ENCODE measurements at regions not wholly inside any gene's neighbourhood (a gene's known extent, or its start where the extent isn't known, plus 50 kb on each side); places are given as distances from the start of the nearest gene placed in this dataset.

- ATAC-seq (no peak), DNase-seq (ENCODE audit: low spot score) (no peak)
- H3K79me2 ChIP-seq (replicated peaks; ENCODE audit: insufficient read depth) = no peaks in the 10 kb centered on the region
- no peaks in the 10 kb centered on the region for H4K20me1 ChIP-seq (replicated peaks; ENCODE audit: insufficient read depth)
- no peak overlapping the region for H3K27ac ChIP-seq (ENCODE audit: low read depth)
- TF ChIP-seq EZH2phosphoT487 (IDR thresholded peaks at IDR 0.05; ENCODE audit: unreplicated experiment) (no peak), ZNF462 (CRISPR knock-in tag; IDR thresholded peaks at IDR 0.05) (no peak), STAT1 (IDR thresholded peaks at IDR 0.05; ENCODE audit: unreplicated experiment) (no peak), ZNF114 (CRISPR knock-in tag; IDR thresholded peaks at IDR 0.05) (no peak), CREB1 (CRISPR knock-in tag; IDR thresholded peaks at IDR 0.05; ENCODE audit: low read depth) (no peak), ETS1 (IDR thresholded peaks at IDR 0.05) (no peak), ZNF331 (CRISPR knock-in tag; IDR thresholded peaks at IDR 0.05; ENCODE audit: low read depth) (no peak), EZH2 (IDR thresholded peaks at IDR 0.05; ENCODE audit: low read depth, unreplicated experiment) (no peak), POLR2AphosphoS5 (IDR thresholded peaks at IDR 0.05; ENCODE audit: low read depth) (no peak), NANOG (IDR thresholded peaks at IDR 0.05; ENCODE audit: borderline replicate concordance) (no peak), JUNB (IDR thresholded peaks at IDR 0.05; ENCODE audit: unreplicated experiment) (no peak)
- TF ChIP-seq, protein P1, sequence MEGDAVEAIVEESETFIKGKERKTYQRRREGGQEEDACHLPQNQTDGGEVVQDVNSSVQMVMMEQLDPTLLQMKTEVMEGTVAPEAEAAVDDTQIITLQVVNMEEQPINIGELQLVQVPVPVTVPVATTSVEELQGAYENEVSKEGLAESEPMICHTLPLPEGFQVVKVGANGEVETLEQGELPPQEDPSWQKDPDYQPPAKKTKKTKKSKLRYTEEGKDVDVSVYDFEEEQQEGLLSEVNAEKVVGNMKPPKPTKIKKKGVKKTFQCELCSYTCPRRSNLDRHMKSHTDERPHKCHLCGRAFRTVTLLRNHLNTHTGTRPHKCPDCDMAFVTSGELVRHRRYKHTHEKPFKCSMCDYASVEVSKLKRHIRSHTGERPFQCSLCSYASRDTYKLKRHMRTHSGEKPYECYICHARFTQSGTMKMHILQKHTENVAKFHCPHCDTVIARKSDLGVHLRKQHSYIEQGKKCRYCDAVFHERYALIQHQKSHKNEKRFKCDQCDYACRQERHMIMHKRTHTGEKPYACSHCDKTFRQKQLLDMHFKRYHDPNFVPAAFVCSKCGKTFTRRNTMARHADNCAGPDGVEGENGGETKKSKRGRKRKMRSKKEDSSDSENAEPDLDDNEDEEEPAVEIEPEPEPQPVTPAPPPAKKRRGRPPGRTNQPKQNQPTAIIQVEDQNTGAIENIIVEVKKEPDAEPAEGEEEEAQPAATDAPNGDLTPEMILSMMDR (conservative IDR thresholded peaks at IDR 0.05; ENCODE audit: low read depth in 2 of 2) = no peak
- TF ChIP-seq, protein P2, sequence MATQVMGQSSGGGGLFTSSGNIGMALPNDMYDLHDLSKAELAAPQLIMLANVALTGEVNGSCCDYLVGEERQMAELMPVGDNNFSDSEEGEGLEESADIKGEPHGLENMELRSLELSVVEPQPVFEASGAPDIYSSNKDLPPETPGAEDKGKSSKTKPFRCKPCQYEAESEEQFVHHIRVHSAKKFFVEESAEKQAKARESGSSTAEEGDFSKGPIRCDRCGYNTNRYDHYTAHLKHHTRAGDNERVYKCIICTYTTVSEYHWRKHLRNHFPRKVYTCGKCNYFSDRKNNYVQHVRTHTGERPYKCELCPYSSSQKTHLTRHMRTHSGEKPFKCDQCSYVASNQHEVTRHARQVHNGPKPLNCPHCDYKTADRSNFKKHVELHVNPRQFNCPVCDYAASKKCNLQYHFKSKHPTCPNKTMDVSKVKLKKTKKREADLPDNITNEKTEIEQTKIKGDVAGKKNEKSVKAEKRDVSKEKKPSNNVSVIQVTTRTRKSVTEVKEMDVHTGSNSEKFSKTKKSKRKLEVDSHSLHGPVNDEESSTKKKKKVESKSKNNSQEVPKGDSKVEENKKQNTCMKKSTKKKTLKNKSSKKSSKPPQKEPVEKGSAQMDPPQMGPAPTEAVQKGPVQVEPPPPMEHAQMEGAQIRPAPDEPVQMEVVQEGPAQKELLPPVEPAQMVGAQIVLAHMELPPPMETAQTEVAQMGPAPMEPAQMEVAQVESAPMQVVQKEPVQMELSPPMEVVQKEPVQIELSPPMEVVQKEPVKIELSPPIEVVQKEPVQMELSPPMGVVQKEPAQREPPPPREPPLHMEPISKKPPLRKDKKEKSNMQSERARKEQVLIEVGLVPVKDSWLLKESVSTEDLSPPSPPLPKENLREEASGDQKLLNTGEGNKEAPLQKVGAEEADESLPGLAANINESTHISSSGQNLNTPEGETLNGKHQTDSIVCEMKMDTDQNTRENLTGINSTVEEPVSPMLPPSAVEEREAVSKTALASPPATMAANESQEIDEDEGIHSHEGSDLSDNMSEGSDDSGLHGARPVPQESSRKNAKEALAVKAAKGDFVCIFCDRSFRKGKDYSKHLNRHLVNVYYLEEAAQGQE (IDR thresholded peaks at IDR 0.05; ENCODE audit: unreplicated experiment) = no peak
- Mint-ChIP-seq H3K4me3 (no peak overlapping the region), H3K9me3 (no peaks in the 10 kb centered on the region), H3K27me3 (ENCODE audit: insufficient read depth, low read depth, poor library complexity) (no peaks in the 10 kb centered on the region), H3K4me1 (peaks cover 5% of the 10 kb centered on the region), H3K36me3 (ENCODE audit: low read depth) (no peaks in the 10 kb centered on the region), H3K27ac (no peak overlapping the region)
- no peak overlapping the region for H2AFZ ChIP-seq
- H3K36me3 ChIP-seq (ENCODE audit: insufficient read depth) = no peaks in the 10 kb centered on the region
- no peaks in the 10 kb centered on the region for H3F3A ChIP-seq (replicated peaks; ENCODE audit: low read depth)
- H3K4me1 ChIP-seq (ENCODE audit: insufficient read depth) = no peaks in the 10 kb centered on the region; the same call in 1 of the 2 replicates
- H3K27me3 ChIP-seq (ENCODE audit: insufficient read depth) = no peaks in the 10 kb centered on the region
- H3K4me3 ChIP-seq = no peak overlapping the region
- no peaks in the 10 kb centered on the region for H3K9me2 ChIP-seq (ENCODE audit: insufficient read depth)
- no peak overlapping the region for H3K4me2 ChIP-seq
These were observed 298.2 kb downstream of the POU4F1 start for GRCh38 chr13:78305171-78305570.

All from GM23338 (cell line).